ENCODE measurements at regions not wholly inside any gene's neighbourhood (a gene's known extent, or its start where the extent isn't known, plus 50 kb on each side); places are given as distances from the start of the nearest gene placed in this dataset.
"Not testable (repeated sequence)": the region's sequence is repeated elsewhere in the genome, so short reads cannot be mapped to it uniquely, and the experiment has no call there.

DNA sequence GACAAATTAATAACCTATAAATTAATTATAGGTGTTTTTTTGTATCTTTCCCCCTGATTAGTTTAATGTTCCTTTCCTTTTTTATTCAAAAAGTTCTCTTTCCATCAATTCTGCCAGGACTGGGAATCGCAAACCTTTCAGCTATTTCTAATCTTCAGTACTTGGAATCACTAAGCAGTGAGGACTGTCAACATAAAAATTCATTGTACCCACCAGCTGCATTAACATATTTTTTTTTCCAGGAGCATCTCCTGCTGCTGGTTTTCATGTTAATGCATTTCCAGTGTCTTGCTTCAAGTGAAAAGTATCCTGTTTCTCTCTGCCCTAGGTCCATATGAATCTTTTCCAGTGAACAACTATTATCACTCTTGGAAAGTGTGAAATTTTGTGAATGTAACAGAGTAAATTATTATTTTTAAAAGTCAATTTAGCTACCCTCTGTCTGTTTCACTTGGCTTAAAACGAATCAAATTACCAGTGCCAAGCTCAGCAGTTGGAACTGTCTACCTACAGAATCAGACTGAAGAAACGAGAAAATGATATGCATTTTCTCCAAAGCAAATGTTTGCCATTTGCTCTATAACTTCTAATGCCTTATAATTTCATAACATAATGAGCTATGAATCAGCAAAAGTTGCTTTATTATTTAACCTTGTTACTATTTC lies 804.4 kb downstream of the EPHA4 start:
- WGBS (ENCODE audit: low lambda C conversion rate, missing lambda C conversion rate): 90% methylated on average over 3 of the region's 3 CpGs
- Histone ChIP-seq H3K27me3 (no peaks in the 10 kb centered on the region), H4K20me1 (ENCODE audit: insufficient read depth, poor library complexity, severe bottlenecking) (no peaks in the 10 kb centered on the region), H3K9me3 (ENCODE audit: low read depth) (no peaks in the 10 kb centered on the region), H3K4me3 (no peak overlapping the region), H3K4me1 (ENCODE audit: insufficient read depth) (no peaks in the 10 kb centered on the region), H3K4me2 (no peak overlapping the region), H3K79me2 (no peaks in the 10 kb centered on the region), H3K36me3 (replicated peaks; ENCODE audit: insufficient read depth, low read depth) (no peaks in the 10 kb centered on the region), H3K9me2 (replicated peaks; ENCODE audit: insufficient read depth) (no peaks in the 10 kb centered on the region), H3K27ac (no peak overlapping the region), H2AFZ (no peak overlapping the region)
- DNase-seq (ENCODE audit: low spot score): no peak
- no peak for TF ChIP-seq EZH2phosphoT487 (IDR thresholded peaks at IDR 0.05; ENCODE audit: low read depth, severe bottlenecking, unreplicated experiment)
- TF ChIP-seq, protein P1, sequence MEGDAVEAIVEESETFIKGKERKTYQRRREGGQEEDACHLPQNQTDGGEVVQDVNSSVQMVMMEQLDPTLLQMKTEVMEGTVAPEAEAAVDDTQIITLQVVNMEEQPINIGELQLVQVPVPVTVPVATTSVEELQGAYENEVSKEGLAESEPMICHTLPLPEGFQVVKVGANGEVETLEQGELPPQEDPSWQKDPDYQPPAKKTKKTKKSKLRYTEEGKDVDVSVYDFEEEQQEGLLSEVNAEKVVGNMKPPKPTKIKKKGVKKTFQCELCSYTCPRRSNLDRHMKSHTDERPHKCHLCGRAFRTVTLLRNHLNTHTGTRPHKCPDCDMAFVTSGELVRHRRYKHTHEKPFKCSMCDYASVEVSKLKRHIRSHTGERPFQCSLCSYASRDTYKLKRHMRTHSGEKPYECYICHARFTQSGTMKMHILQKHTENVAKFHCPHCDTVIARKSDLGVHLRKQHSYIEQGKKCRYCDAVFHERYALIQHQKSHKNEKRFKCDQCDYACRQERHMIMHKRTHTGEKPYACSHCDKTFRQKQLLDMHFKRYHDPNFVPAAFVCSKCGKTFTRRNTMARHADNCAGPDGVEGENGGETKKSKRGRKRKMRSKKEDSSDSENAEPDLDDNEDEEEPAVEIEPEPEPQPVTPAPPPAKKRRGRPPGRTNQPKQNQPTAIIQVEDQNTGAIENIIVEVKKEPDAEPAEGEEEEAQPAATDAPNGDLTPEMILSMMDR (IDR thresholded peaks at IDR 0.05; ENCODE audit: poor library complexity): no peak

DNA sequence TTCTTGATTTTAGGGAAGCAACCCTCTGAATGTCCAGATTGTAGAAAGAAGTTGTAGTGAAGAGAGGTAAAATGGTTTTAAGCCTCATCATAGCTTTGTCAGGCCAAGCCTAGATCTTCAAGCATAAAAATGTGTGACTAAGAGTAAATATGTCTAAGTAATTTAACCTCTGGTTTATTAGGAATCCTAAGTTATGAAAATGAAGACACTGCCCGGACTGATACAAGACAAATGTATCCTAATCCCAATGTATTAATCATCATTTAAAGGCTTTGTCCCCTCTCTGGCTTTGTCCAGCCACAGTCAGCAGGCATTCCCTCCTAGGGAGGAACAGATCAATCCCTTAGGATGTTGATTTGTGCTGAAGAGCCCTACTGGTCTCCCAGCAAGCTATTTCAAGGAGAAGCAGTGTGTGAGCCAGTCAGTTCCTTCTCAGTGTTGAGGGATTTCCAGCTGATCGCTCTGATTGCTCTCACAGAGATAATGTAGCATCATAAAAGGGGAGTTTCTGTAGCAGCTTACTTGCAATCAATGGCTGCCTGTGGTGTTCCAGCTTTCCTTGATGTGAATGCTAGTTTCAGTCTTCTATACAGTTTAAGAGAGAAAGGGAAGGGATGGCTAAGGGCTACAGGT lies 796.1 kb downstream of the EPHA4 start:
- no peak overlapping the region for H3K27ac ChIP-seq
- H3K9me3 ChIP-seq (ENCODE audit: low read depth): no peaks in the 10 kb centered on the region
- H3K4me1 ChIP-seq (ENCODE audit: insufficient read depth): no peaks in the 10 kb centered on the region
- no peaks in the 10 kb centered on the region for H4K20me1 ChIP-seq (ENCODE audit: insufficient read depth, poor library complexity, severe bottlenecking)
- no peak overlapping the region for H3K4me2 ChIP-seq
- H3K79me2 ChIP-seq: no peaks in the 10 kb centered on the region
- no peak overlapping the region for H2AFZ ChIP-seq
- TF ChIP-seq, protein P1 (IDR thresholded peaks at IDR 0.05; ENCODE audit: poor library complexity): no peak
- TF ChIP-seq EZH2 (IDR thresholded peaks at IDR 0.05; ENCODE audit: borderline replicate concordance) (no peak), EZH2phosphoT487 (IDR thresholded peaks at IDR 0.05; ENCODE audit: low read depth, severe bottlenecking, unreplicated experiment) (no peak)
- H3K9me2 ChIP-seq (replicated peaks; ENCODE audit: insufficient read depth): no peaks in the 10 kb centered on the region
- 64% methylated on average over 2 of the region's 2 CpGs for WGBS (ENCODE audit: low lambda C conversion rate, missing lambda C conversion rate)
- no peak overlapping the region for H3K4me3 ChIP-seq
- no peaks in the 10 kb centered on the region for H3K36me3 ChIP-seq (replicated peaks; ENCODE audit: insufficient read depth, low read depth)
- DNase-seq (ENCODE audit: low spot score): no peak
- H3K27me3 ChIP-seq: no peaks in the 10 kb centered on the region

DNA sequence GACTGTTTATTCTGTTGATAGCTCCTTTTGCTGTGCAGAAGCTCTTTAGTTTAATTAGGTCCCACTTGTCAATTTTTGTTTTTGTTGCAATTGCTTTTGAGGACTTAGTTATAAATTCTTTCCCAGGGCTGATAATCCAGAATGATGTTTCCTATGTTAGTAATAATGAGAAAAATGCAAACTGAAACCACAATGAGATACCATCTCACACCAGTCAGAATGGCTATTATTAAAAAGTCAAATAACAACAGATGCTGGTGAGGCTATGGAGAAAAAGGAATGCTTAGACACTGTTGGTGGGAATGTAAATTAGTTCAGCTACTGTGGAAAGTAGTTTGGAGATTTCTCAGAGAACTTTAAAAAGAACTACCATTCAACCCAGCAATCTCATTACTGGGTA lies 793.0 kb downstream of the EPHA4 start:
- H4K20me1 ChIP-seq (ENCODE audit: insufficient read depth, poor library complexity, severe bottlenecking); H3K9me3 ChIP-seq (ENCODE audit: low read depth); H3K4me3 ChIP-seq; H3K4me2 ChIP-seq; H3K27ac ChIP-seq; H3K27me3 ChIP-seq; H3K4me1 ChIP-seq (ENCODE audit: insufficient read depth); DNase-seq (ENCODE audit: low spot score); H3K79me2 ChIP-seq; H3K9me2 ChIP-seq (replicated peaks; ENCODE audit: insufficient read depth); H2AFZ ChIP-seq; H3K36me3 ChIP-seq (replicated peaks; ENCODE audit: insufficient read depth, low read depth): not testable (repeated sequence)

DNA sequence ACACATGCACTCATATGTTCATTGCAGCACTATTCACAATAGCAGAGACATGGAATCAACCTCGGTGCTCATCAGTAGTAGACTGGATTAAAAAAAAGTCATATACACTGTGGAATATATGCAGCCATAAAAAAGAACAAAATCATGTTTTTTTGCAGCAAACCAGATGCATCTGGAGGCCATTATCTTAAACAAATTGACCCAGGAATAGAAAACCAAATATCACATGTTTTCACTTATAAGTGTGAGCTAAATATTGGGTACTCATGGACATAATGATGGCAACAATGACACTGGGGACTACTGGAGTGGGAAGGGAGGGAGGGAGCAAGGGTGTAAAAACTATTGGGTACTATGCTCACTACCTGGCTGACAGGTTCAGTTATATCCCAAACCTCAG lies 792.6 kb downstream of the EPHA4 start:
- Histone ChIP-seq H3K36me3 (replicated peaks; ENCODE audit: insufficient read depth, low read depth) (no peaks in the 10 kb centered on the region), H3K27me3 (no peaks in the 10 kb centered on the region), H3K79me2 (no peaks in the 10 kb centered on the region), H3K4me2 (no peak overlapping the region), H3K9me3 (ENCODE audit: low read depth) (no peaks in the 10 kb centered on the region), H4K20me1 (ENCODE audit: insufficient read depth, poor library complexity, severe bottlenecking) (no peaks in the 10 kb centered on the region), H3K4me1 (ENCODE audit: insufficient read depth) (no peaks in the 10 kb centered on the region), H3K4me3 (no peak overlapping the region), H3K27ac (no peak overlapping the region), H3K9me2 (replicated peaks; ENCODE audit: insufficient read depth) (no peaks in the 10 kb centered on the region), H2AFZ (no peak overlapping the region)
- TF ChIP-seq, protein P1 (IDR thresholded peaks at IDR 0.05; ENCODE audit: poor library complexity): no peak
- TF ChIP-seq EZH2phosphoT487 (IDR thresholded peaks at IDR 0.05; ENCODE audit: low read depth, severe bottlenecking, unreplicated experiment) (no peak), EZH2 (IDR thresholded peaks at IDR 0.05; ENCODE audit: borderline replicate concordance) (no peak)
- no peak for DNase-seq (ENCODE audit: low spot score)
- 87% methylated on average over 1 of the region's 1 CpG for WGBS (ENCODE audit: low lambda C conversion rate, missing lambda C conversion rate)

Data from hepatocyte (in vitro differentiated cells).